ENCODE measurements at regions not wholly inside any gene's neighbourhood (a gene's known extent, or its start where the extent isn't known, plus 50 kb on each side); places are given as distances from the start of the nearest gene placed in this dataset.

GRCh38 chr18:44025421-44025820, 655.3 kb upstream of the SETBP1 start:
- TF ChIP-seq CTCF (conservative IDR thresholded peaks at IDR 0.05) (no peak), ZFX (IDR thresholded peaks at IDR 0.05) (no peak)
